ENCODE measurements at regions not wholly inside any gene's neighbourhood (a gene's known extent, or its start where the extent isn't known, plus 50 kb on each side); places are given as distances from the start of the nearest gene placed in this dataset.
"Not testable (repeated sequence)": the region's sequence is repeated elsewhere in the genome, so short reads cannot be mapped to it uniquely, and the experiment has no call there.

- peak in 1 of 2 donors; percentile 52 for DNase-seq
These were observed 161.3 kb downstream of the YIPF5 start for GRCh38 chr5:144009116-144009515.

DNA sequence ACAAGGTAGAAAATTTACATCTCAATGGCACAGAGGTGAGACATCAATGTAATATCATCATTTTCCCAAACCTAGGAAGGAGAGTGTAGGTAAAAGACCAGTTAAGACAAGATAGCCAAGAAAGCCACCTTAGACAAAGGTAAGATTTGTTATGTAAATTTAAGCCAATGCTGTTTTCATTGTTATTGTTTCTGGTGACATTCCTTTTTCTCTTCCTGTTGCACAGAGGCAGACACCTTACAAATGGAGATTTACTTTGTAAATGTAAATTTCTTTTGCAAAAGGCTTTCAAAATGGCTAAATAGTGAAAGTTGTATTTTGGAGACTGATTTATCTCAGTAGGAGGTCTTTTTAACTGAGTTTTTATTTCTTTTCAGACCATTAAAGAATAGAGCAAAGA lies 159.1 kb downstream of the YIPF5 start:
- DNase-seq = no peak

GRCh38 chr5:144013816-144014215 lies 156.6 kb downstream of the YIPF5 start:
- DNase-seq = no peak

- no peak for DNase-seq
These were observed 154.5 kb downstream of the YIPF5 start for GRCh38 chr5:144015961-144016360.

DNA sequence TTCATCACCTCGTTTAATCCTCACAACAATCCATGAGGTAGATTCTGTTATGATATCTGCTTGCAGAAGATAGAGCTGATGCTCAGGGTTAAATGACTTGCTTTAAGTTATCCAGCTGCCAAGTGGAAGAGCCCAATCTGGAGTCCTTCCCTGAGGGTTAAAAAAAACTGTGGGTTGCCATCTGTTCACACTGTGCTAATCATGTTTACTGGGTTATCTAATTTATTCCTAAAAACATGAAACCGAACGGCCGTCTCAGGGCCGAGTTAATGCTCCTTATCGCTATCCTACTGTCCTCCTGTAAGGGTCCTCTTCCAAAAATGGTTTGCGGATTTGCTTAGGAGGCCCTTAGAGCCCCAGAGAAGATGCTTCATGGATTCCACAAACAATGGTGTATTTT lies 153.3 kb downstream of the YIPF5 start:
- DNase-seq = no peak

DNA sequence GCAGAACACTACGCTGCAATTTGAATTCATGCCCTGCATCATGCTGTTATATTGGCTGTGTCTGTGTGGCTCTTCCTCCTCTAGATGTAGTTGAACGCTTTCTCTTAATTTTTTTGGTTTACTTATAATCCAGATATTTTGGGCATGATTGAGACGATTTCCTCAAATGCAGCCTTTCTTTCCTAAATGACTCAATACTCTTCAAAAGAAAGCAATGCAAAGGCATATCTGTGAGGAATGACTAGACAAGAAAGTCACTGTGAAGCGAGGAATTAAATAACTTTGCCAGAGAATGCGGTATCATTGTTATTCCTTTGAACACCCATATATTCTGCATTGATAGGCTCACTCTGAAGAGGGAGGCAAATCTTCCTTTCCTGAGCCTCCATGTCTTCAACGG lies 152.8 kb downstream of the YIPF5 start:
- DNase-seq = no peak

DNA sequence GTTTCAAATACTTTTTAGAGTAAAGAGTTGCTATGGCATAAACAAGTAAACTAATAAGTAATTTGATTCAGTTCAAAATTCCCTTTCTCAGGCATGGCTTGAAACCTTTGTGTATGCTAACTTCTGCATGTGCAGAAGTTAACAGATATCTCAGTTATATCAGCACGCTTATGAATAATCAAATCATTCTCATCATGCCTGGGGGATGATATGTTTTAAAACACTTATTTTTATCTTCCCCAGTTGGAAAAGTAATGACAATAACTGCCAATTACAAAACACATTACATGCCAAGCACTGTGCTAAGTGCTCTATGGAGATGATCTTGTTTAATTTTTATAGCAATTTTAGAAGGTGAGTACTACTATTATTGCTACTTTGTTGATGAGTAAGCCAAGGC lies 146.4 kb downstream of the YIPF5 start:
- no peak for DNase-seq

DNA sequence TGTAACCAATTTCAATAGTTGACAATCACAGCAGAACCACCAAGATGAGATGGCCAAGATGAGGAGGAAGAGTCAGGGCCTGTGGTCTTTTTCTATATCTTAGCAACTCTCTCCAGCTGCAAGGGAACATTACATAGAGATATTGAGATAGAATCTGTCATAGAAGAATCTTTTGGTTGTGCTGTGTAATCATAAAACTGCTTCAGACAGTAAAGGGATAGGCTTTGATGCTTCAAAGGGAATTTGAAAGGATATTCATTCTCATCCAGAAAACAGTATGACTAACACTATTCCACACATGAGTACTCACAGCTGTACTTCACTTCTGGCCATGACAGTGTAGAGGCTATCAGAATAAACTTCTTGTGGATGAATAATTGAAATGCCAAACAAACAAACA lies 145.9 kb downstream of the YIPF5 start:
- no peak for DNase-seq

GRCh38 chr5:144026286-144026685 lies 144.2 kb downstream of the YIPF5 start:
- no peak for DNase-seq

DNA sequence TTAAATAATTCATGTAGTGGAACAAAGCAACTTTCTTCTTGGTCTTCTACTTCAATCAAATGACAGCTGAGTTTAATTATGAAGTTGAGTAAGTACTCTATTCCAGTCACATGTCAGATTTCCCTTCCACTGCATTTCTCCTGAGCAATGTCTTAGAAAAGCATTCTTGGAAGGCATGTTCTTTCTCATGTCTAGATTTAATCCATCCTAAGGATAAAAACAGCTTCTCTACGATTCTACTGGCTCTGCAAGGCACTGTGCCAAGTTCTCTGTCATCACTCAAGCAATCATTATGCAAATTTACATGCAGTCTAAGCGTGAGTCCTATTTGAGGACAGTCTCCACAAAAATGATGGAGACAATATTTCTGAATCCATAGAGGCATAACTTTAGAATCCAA lies 142.4 kb downstream of the YIPF5 start:
- no peak for DNase-seq

DNA sequence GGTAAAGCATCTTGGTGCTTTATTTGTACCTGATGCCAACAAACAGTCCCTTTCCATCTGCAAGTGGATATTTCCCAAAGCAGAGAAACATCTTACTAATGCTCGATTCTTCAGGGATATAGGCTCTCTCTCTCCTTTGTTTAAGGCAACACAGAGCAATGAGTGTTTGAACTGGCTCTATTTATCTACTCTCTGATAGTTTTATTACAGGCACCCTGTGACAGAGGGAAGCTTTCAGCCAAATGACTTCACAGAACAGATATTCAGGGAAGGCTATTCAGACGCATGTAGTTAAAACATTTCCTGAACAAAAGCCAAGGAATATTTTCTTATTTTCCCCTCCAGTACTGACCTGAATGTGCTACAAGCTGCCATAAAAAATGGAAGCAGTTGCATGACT lies 141.8 kb downstream of the YIPF5 start:
- DNase-seq = no peak

DNA sequence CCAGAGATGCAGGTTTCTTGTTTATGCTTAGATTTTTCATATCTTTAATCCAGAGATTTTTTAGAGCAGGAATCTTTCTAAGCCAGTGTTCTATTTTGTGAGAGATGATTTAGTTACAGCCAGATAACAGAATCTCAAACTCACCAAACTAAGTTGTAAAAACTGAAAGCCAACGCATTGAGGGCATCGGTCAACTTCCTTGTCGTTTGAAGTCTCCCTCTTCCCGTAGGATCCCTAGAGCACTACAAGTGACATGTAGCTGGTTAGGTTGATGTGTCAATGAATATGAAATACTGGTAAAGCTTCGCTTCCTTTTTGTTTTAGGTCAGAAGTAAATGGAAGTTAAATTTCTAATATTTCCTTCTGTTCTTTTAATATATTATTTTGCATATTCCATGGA lies 139.6 kb downstream of the YIPF5 start:
- no peak for DNase-seq

DNA sequence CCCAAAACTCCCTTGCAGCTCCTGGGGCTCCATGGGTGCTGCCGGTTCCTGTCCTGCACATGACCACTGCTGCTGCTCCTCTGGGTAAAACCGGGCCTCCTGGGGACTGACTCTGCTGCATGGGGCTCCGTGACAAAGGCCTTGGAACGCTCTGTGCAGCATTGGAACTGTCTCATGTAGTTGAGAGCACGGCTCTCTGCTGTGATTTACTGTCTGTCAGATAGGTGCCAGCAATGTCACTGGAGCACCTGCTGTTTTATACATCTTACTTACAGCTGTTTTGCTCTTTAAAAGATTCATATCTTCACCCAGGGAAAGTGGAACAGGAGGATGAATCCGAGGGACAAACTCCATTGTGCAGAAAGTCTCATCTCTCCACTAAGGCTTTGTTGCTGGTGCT lies 138.1 kb downstream of the YIPF5 start:
- DNase-seq = no peak

DNA sequence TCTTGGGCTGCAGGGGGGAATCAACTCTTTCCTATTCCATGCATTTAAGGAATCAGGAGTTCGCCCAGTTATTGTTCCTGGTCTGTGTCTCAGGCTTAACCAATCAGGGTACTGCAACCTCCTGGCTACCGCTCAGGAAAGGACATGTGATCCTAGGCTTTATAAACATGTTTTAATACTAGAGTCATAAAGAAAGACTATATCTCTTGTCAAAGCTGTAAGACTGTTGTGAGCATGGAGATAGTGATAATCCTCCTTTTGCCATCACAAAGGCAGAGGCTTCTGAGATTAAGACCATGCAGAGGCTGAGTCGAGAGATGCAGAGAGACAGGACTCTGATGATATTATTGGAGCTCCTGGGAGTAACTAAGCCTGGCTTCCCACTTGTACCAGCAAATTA lies 137.0 kb downstream of the YIPF5 start:
- no peak for DNase-seq

GRCh38 chr5:144035046-144035740 lies 135.3 kb downstream of the YIPF5 start:
- no peak for DNase-seq

DNA sequence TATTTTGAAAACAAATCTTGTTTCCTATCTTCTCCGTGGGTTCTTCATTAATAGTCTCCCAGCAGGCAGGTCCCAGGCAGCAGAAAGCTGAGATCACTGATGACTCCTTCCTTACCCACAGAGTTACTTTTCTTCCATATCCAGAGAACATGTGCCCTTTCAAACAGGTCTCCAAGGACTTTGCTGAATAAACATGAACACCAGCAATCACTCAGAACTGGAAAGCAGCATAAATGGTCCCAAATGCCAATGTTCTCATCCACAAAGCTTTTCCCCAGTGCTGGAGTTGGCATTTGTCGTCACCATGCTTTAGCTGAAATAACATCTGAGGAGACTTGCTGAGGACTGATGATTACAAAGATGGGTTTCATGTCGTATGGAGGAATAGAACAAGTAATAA lies 134.0 kb downstream of the YIPF5 start:
- no peak for DNase-seq

DNA sequence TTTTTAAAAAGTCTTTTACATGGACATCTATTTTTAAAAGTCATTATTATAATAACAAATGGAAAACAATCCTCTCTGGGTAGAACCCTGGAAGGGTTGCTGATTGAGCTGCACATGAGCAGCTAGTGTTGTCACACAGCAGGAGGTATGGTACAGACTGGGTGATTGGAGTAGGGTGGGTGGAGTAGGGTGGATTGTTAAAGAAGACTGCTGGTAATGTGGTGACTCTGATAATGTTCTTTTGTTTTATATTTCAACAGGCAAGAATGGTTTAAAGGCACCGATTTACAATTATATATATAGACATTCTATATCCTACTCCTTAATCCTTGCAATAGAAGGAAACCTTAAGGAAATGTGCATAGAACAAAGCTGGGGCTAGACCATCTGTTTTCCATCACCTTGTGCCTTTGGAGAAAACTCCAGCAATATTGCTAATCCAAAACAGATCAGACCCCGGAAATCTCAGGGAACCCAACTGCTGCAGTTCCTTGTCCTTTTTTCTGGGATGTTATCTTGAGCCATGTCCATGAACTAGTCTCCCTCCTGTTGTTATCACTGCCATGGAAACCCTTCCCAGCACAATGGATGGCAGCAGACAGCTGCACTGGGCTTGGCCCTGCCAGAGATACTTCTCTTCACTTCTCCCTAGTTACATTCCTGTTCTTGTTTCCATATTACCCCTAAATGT lies 129.7 kb downstream of the YIPF5 start:
- no peak for DNase-seq

GRCh38 chr5:144042156-144042555 lies 128.3 kb downstream of the YIPF5 start:
- DNase-seq = no peak

DNA sequence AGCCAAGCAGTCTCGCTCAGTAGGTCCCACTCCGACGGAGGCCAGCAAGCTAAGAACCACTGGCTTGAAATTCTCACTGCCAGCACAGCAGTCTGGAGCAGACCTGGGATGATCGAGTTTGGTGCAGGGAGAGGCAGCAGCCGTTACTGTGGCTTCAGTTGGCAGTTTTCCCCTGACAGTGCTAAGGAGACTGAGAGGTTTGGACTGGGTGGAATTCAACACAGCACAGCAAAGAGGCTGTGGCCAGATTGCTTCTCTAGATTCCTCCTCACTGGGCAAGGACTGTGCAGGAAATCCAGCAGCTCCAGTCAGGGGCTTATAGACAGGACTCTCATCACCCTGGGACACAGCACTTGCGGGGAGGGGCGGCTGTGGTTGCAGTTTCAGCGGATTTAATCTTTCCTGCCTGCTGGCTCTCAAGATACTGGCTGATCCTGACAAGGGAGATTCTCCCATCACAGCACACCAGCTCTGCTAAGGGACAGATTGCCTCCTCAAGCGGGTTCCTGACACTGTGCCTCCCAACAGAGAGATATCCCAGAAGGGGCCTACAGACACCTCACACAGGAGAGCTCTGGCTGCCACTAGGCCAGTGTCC lies 122.1 kb downstream of the YIPF5 start:
- no peak for DNase-seq

DNA sequence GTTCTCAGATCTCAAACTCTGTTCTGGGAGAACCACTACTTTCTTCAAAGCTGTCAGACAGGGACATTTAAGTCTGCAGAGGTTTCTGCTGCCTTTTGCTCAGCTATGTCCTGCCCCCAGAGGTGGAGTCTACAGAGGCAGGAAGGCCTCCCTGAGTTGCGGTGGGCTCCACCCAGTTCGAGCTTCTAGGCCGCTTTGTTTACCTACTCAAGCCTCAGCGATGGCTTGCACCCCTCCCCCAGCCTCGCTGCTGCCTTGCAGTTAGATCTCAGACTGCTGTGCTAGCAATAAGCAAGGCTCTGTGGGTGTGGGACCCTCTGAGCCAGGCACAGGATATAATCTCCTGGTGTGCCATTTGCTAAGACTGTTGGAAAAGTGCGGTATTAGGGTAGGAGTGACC lies 115.1 kb downstream of the YIPF5 start:
- DNase-seq = not testable (repeated sequence)

DNA sequence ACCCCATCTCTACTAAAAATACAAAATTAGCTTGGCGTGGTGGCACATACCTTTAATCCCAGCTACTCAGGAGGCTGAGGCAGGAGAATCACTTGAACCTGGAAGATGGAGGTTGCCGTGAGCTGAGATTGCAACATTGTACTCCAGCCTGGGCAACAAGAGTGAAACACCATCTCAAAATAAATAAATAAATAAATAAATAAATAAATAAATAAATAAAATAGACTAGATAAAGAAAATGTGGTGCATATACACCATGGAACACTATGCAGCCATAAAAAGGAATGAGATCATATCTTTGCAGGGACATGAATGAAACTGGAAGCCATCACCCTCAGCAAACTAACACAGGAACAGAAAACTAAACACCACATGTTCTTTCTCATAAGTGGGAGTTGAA lies 110.4 kb downstream of the YIPF5 start:
- DNase-seq = not testable (repeated sequence)

- no peak for DNase-seq
These were observed 109.9 kb downstream of the YIPF5 start for GRCh38 chr5:144060598-144060997.

DNA sequence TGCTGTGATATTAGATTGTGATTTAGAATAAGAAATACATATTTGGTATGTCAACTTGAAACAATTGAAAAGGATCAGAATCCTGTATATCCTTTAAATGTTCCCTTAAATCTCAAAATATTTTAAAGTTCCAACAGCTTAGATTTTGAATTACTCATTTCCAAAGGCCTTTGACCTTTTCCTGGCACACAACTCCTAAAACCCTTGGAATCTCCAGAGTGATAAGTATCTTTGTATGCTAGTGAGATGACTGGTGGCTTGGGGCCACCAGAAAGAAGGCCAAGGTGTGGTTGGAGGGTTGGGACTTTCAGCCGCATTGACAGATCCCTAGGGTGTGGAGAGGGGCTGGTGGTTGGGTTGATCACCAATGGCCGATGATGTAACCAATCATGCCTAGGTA lies 104.7 kb downstream of the YIPF5 start:
- no peak for DNase-seq

GRCh38 chr5:144072518-144072927 lies 97.9 kb downstream of the YIPF5 start:
- DNase-seq = no peak
